ENCODE measurements at regions not wholly inside any gene's neighbourhood (a gene's known extent, or its start where the extent isn't known, plus 50 kb on each side); places are given as distances from the start of the nearest gene placed in this dataset.

GRCh38 chr10:18980089-18980629, 68.4 kb upstream of the MALRD1 start:
- intact Hi-C loops (cut with DNase I) = no loop called here
- no peak for DNase-seq

GRCh38 chr10:18984531-18984930, 64.1 kb upstream of the MALRD1 start:
- no peak for DNase-seq
- no peak overlapping the region for H3K4me3 ChIP-seq
- H3K27ac ChIP-seq = no peak overlapping the region
- H3K36me3 ChIP-seq = no peaks in the 10 kb centered on the region
- no peaks in the 10 kb centered on the region for H3K27me3 ChIP-seq
- intact Hi-C loops (cut with DNase I) = no loop called here
- H3K4me1 ChIP-seq = no peaks in the 10 kb centered on the region
- TF ChIP-seq, protein P1, sequence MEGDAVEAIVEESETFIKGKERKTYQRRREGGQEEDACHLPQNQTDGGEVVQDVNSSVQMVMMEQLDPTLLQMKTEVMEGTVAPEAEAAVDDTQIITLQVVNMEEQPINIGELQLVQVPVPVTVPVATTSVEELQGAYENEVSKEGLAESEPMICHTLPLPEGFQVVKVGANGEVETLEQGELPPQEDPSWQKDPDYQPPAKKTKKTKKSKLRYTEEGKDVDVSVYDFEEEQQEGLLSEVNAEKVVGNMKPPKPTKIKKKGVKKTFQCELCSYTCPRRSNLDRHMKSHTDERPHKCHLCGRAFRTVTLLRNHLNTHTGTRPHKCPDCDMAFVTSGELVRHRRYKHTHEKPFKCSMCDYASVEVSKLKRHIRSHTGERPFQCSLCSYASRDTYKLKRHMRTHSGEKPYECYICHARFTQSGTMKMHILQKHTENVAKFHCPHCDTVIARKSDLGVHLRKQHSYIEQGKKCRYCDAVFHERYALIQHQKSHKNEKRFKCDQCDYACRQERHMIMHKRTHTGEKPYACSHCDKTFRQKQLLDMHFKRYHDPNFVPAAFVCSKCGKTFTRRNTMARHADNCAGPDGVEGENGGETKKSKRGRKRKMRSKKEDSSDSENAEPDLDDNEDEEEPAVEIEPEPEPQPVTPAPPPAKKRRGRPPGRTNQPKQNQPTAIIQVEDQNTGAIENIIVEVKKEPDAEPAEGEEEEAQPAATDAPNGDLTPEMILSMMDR (IDR thresholded peaks at IDR 0.05) = no peak
- H3K9me3 ChIP-seq = no peaks in the 10 kb centered on the region
- no peak overlapping the region for H3K9ac ChIP-seq (ENCODE audit: low read depth in 2 of 2, low read length in 2 of 2)

More at GRCh38 chr10:18980089-18980629, 68.4 kb upstream of the MALRD1 start:
- H3K36me3 ChIP-seq = no peaks in the 10 kb centered on the region
- no peaks in the 10 kb centered on the region for H3K9me3 ChIP-seq
- H3K27ac ChIP-seq = no peak overlapping the region
- no peaks in the 10 kb centered on the region for H3K4me1 ChIP-seq
- TF ChIP-seq, protein P1 (IDR thresholded peaks at IDR 0.05) = no peak
- no peaks in the 10 kb centered on the region for H3K27me3 ChIP-seq
- no peak overlapping the region for H3K4me3 ChIP-seq
- H3K9ac ChIP-seq (ENCODE audit: low read depth in 2 of 2, low read length in 2 of 2) = no peak overlapping the region

DNA sequence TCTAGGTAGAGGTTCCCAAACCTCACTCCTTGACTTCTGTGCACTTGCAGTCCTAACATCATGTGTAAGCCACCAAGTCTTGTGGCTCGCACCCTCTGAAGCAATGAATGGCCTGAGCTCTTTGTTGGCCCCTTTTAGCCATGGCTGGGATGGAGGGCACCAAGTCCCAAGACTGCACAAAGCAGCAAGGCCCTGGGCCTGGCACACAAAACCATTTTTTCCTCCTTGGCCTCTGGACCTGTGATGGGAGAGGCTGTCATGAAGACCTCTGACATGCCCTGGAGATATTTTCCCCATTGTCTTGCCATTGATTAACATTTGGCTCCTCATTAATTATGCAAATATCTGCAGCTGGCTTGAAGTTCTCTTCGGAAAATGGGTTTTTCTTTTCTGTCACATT, 60.3 kb upstream of the MALRD1 start:
- no peak overlapping the region for H3K4me3 ChIP-seq
- no peaks in the 10 kb centered on the region for H3K27me3 ChIP-seq
- DNase-seq = no peak
- no peak overlapping the region for H3K9ac ChIP-seq (ENCODE audit: low read depth in 2 of 2, low read length in 2 of 2)
- H3K27ac ChIP-seq = no peak overlapping the region
- H3K36me3 ChIP-seq = no peaks in the 10 kb centered on the region
- TF ChIP-seq, protein P1 (IDR thresholded peaks at IDR 0.05) = no peak
- intact Hi-C loops (cut with DNase I) = no loop called here
- H3K4me1 ChIP-seq = no peaks in the 10 kb centered on the region
- H3K9me3 ChIP-seq = no peaks in the 10 kb centered on the region

All from colonic mucosa (tissue), 4 donors.